ENCODE measurements at regions not wholly inside any gene's neighbourhood (a gene's known extent, or its start where the extent isn't known, plus 50 kb on each side); places are given as distances from the start of the nearest gene placed in this dataset.

DNA sequence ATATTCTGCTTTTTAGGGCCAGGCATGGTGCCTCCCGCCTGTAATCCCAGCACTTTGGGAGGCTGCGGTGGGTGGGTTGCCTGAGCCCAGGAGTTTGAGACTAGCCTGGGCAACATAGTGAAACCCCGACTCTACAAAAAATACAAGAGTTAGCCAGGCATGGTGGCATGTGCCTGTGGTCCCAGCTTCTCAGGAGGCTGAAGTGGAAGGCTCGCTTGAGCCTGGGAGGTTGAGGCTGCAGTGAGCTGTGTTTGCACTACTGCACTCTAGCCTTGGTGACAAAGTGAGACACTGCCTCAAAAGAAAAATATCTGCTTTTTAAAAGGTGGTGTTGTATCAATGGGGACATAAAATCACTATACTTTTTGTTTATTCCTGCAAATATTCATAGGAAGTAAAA lies 112.8 kb downstream of the C3orf38 start:
- TF ChIP-seq, protein P1, sequence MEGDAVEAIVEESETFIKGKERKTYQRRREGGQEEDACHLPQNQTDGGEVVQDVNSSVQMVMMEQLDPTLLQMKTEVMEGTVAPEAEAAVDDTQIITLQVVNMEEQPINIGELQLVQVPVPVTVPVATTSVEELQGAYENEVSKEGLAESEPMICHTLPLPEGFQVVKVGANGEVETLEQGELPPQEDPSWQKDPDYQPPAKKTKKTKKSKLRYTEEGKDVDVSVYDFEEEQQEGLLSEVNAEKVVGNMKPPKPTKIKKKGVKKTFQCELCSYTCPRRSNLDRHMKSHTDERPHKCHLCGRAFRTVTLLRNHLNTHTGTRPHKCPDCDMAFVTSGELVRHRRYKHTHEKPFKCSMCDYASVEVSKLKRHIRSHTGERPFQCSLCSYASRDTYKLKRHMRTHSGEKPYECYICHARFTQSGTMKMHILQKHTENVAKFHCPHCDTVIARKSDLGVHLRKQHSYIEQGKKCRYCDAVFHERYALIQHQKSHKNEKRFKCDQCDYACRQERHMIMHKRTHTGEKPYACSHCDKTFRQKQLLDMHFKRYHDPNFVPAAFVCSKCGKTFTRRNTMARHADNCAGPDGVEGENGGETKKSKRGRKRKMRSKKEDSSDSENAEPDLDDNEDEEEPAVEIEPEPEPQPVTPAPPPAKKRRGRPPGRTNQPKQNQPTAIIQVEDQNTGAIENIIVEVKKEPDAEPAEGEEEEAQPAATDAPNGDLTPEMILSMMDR (IDR thresholded peaks at IDR 0.05; ENCODE audit: low read depth, low read length) = no peak
- no peak for TF ChIP-seq POLR2A (IDR thresholded peaks at IDR 0.05; ENCODE audit: extremely low read depth, insufficient read length)

Measured in NB4 (cell line).